Bronchial epithelial cell (primary cell): ENCODE measurements at regions not wholly inside any gene's neighbourhood (a gene's known extent, or its start where the extent isn't known, plus 50 kb on each side); places are given as distances from the start of the nearest gene placed in this dataset.
A peak's percentile ranks its signal among the peaks of the same experiment; 100 is the strongest.

Source experiments
- DNase-seq: peaks from one replicate; pipeline ENCODE4 v3.0.0-alpha.2; 2010; ENCODE audit warnings: low read depth
- FAIRE-seq: peaks from 2 replicates; lab custom pipeline; 2011; peaks lifted over from hg19 to GRCh38; lab: Jason Lieb, UNC
- H3K27me3 ChIP-seq: 2 replicates; pipeline ENCODE4 v1.5.1; 2011; ENCODE audit warnings: low read length; ENCODE audit not compliant: control insufficient read depth, insufficient read depth
- H3K36me3 ChIP-seq: 2 replicates; pipeline ENCODE4 v1.5.1; 2011; ENCODE audit warnings: low read length; ENCODE audit not compliant: control insufficient read depth, insufficient read depth
- H3K4me3 ChIP-seq: 2 replicates; pipeline ENCODE4 v1.5.1; 2011; ENCODE audit warnings: mild to moderate bottlenecking, low read depth, low read length, control low read depth
- CTCF ChIP-seq: IDR thresholded peaks from 2 replicates; pipeline ENCODE4 v1.5.1; 2011; ENCODE audit warnings: mild to moderate bottlenecking, moderate library complexity, low read length, control low read depth, inconsistent platforms; ENCODE audit not compliant: insufficient read depth, severe bottlenecking

DNA sequence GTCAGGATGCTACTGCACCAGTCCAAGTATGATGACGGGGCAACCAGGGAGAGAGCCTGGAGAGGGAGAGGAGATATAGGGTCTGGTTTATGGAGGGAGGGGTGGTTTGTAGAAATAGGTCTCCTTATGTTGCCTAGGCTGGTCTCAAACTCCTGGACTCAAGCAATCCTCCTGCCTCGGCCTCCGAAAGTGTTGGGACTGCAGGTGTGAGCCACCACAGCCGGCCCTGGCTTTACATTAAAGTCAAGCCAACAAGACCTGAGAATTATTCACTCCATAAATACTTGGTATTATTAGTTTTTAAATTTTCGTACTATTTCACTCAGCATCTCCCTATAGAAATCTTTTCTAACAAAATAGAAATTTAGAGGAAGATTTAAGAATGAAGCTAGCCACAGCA lies 86.8 kb downstream of the MATN1 start:
- no peak overlapping the region for H3K4me3 ChIP-seq
- TF ChIP-seq CTCF, result no peak
- FAIRE-seq (no peak), DNase-seq (no peak)
- H3K36me3 ChIP-seq, result no peaks in the 10 kb centered on the region
- no peaks in the 10 kb centered on the region for H3K27me3 ChIP-seq

DNA sequence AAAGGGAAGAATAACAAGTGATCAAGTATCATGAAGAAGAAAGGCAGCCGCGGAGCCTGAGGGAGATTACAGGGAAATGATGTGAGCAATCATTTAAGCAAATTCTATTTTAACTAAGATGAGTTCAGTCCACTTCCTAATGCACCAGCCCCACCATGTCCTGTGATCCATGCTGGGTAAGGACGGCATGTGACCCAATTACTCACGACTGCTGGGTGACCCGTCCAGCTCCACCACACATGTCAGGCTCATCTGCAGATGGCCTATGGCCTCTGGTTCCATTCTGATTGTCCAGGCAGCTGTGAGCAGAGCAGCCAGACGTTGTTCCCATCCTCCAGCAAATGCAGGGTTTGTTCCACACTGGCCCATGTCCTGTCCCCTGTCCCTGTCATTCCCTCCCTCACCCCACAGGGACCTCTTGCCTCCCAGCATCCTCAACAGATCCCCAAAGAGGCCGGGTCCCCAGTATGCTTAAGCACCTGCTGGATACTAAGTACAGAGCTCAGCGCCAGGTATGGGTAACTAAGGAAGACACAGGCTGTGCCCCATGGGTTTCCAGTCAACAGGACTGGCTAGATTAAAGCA lies 87.9 kb downstream of the MATN1 start:
- DNase-seq (no peak), FAIRE-seq (peak; percentile 23)
- Histone ChIP-seq H3K36me3 (no peaks in the 10 kb centered on the region), H3K27me3 (no peaks in the 10 kb centered on the region), H3K4me3 (no peak overlapping the region)
- no peak for TF ChIP-seq CTCF

GRCh38 chr1:30634507-30634906 lies 88.9 kb downstream of the MATN1 start:
- no peaks in the 10 kb centered on the region for H3K36me3 ChIP-seq
- DNase-seq, result no peak
- peak; percentile 99 for FAIRE-seq
- H3K27me3 ChIP-seq, result no peaks in the 10 kb centered on the region
- TF ChIP-seq CTCF, result no peak
- H3K4me3 ChIP-seq, result no peak overlapping the region

DNA sequence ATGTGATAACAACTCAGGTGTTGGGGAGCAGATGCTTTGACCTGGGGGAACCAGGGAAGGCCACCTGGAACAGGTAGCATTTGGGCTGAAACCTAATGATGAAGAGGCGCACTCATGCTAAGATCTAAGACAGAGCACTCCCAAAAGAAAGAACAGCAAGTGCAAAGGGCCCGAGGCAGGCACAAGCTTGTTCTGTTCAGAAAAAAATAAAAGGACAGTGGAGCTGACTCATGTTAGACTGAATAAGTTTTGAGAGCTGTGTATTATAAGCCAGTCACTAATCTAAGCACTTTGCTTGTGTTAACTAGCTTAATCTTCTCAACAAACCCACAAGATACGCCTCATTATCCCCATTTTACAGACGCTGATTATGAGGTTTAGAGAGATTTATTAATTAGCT lies 90.1 kb downstream of the MATN1 start:
- no peaks in the 10 kb centered on the region for H3K36me3 ChIP-seq
- no peak for DNase-seq
- no peak for TF ChIP-seq CTCF
- no peak for FAIRE-seq
- no peaks in the 10 kb centered on the region for H3K27me3 ChIP-seq
- H3K4me3 ChIP-seq, result no peak overlapping the region

DNA sequence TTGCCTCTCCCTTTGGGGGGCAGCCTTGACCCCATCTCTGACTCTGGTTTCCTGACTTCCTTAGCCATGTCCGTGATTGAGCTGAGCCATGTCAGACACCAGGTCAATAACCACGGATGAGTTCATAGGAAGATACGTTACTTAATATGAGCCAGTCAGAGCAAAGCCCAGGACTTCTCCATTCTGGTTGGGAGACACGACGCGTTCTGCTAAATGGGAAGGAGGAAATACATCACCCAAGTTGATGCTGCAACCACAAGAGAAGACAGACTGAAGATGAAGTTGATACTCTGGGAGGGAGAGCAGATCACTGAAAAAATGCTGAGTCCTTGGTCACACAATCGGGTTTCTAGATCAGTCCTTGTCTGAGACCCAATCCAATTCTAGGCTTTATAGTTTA lies 90.9 kb downstream of the MATN1 start:
- no peak for FAIRE-seq
- no peak for TF ChIP-seq CTCF
- H3K4me3 ChIP-seq, result no peak overlapping the region
- no peaks in the 10 kb centered on the region for H3K36me3 ChIP-seq
- DNase-seq, result no peak
- H3K27me3 ChIP-seq, result no peaks in the 10 kb centered on the region

DNA sequence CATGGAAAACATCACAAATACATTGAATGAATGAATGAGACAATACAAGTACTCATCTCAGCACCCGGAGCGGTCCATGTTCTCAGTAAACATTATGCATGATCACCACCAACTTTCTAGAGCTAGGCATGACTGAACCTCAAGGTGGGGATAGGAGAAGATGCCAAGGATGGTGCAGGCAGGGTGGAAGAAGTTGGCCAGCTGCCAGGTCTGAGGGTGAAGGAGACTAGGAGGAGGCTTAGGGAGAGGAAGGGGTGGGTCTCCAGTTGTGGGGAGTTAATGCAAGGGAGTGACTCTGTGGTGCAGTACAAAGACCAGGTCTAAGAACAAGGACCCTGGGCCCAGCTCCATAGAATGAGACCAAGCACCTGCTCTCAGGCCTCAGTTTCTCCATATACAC lies 91.7 kb downstream of the MATN1 start:
- no peak for FAIRE-seq
- Histone ChIP-seq H3K4me3 (no peak overlapping the region), H3K36me3 (no peaks in the 10 kb centered on the region), H3K27me3 (no peaks in the 10 kb centered on the region)
- no peak for DNase-seq
- no peak for TF ChIP-seq CTCF
